NCI-H2196 (cell line): ENCODE measurements at regions not wholly inside any gene's neighbourhood (a gene's known extent, or its start where the extent isn't known, plus 50 kb on each side); places are given as distances from the start of the nearest gene placed in this dataset.

ENCODE experiments used
- DNase-seq: peaks from one replicate; lab custom pipeline; 2025; ENCODE audit not compliant: unreplicated experiment; lab: John Stamatoyannopoulos, UW

- DNase-seq: no peak
Observed at GRCh38 chr2:238731961-238732360, 115.9 kb upstream of the TWIST2 start.

GRCh38 chr2:238738917-238739316, 109.0 kb upstream of the TWIST2 start:
- no peak for DNase-seq

- no peak for DNase-seq
Observed at GRCh38 chr2:238739668-238740067, 108.2 kb upstream of the TWIST2 start.

- no peak for DNase-seq
Observed at GRCh38 chr2:238741277-238741676, 106.6 kb upstream of the TWIST2 start.

- DNase-seq: no peak
Observed at GRCh38 chr2:238742066-238742465, 105.8 kb upstream of the TWIST2 start.

GRCh38 chr2:238742664-238743063, 105.2 kb upstream of the TWIST2 start:
- no peak for DNase-seq

GRCh38 chr2:238743243-238744065, 104.4 kb upstream of the TWIST2 start:
- DNase-seq: no peak

- no peak for DNase-seq
Observed at GRCh38 chr2:238744951-238745350, 102.9 kb upstream of the TWIST2 start.

GRCh38 chr2:238745997-238746396, 101.9 kb upstream of the TWIST2 start:
- no peak for DNase-seq

- DNase-seq: no peak
Observed at GRCh38 chr2:238747114-238747513, 100.8 kb upstream of the TWIST2 start.

GRCh38 chr2:238747557-238747956, 100.3 kb upstream of the TWIST2 start:
- DNase-seq: no peak

- no peak for DNase-seq
Observed at GRCh38 chr2:238750212-238750904, 97.5 kb upstream of the TWIST2 start.

GRCh38 chr2:238754259-238754658, 93.6 kb upstream of the TWIST2 start:
- no peak for DNase-seq

GRCh38 chr2:238761868-238762267, 86.0 kb upstream of the TWIST2 start:
- DNase-seq: no peak

GRCh38 chr2:238763471-238763995, 84.4 kb upstream of the TWIST2 start:
- DNase-seq: no peak

GRCh38 chr2:238765590-238765989, 82.3 kb upstream of the TWIST2 start:
- DNase-seq: no peak

GRCh38 chr2:238771218-238771617, 76.7 kb upstream of the TWIST2 start:
- no peak for DNase-seq

- no peak for DNase-seq
Observed at GRCh38 chr2:238771639-238772038, 76.2 kb upstream of the TWIST2 start.

- no peak for DNase-seq
Observed at GRCh38 chr2:238772635-238773297, 75.1 kb upstream of the TWIST2 start.

GRCh38 chr2:238773472-238773871, 74.4 kb upstream of the TWIST2 start:
- no peak for DNase-seq

GRCh38 chr2:238774071-238774470, 73.8 kb upstream of the TWIST2 start:
- DNase-seq: no peak
